ENCODE measurements at regions not wholly inside any gene's neighbourhood (a gene's known extent, or its start where the extent isn't known, plus 50 kb on each side); places are given as distances from the start of the nearest gene placed in this dataset.

GRCh38 chr5:38719916-38720315, 125.9 kb upstream of the OSMR start:
- no peak for DNase-seq (ENCODE audit: low spot score)

GRCh38 chr5:38720554-38721361, 125.1 kb upstream of the OSMR start:
- no peak for DNase-seq (ENCODE audit: low spot score)

- DNase-seq (ENCODE audit: low spot score): no peak
These were observed 122.9 kb upstream of the OSMR start for GRCh38 chr5:38722918-38723317.

- no peak for DNase-seq (ENCODE audit: low spot score)
These were observed 122.4 kb upstream of the OSMR start for GRCh38 chr5:38723426-38723825.

- DNase-seq (ENCODE audit: low spot score): no peak
These were observed 121.3 kb upstream of the OSMR start for GRCh38 chr5:38724301-38725030.

- DNase-seq (ENCODE audit: low spot score): no peak
These were observed 120.4 kb upstream of the OSMR start for GRCh38 chr5:38725371-38725865.

- DNase-seq (ENCODE audit: low spot score): no peak
These were observed 119.5 kb upstream of the OSMR start for GRCh38 chr5:38726279-38726678.

GRCh38 chr5:38728029-38728428, 117.8 kb upstream of the OSMR start:
- no peak for DNase-seq (ENCODE audit: low spot score)

- DNase-seq (ENCODE audit: low spot score): no peak
These were observed 114.4 kb upstream of the OSMR start for GRCh38 chr5:38731461-38731860.

GRCh38 chr5:38734353-38734752, 111.5 kb upstream of the OSMR start:
- no peak for DNase-seq (ENCODE audit: low spot score)

GRCh38 chr5:38736089-38736488, 109.7 kb upstream of the OSMR start:
- DNase-seq (ENCODE audit: low spot score): no peak

- DNase-seq (ENCODE audit: low spot score): no peak
These were observed 107.8 kb upstream of the OSMR start for GRCh38 chr5:38737976-38738375.

GRCh38 chr5:38739011-38739704, 106.7 kb upstream of the OSMR start:
- DNase-seq (ENCODE audit: low spot score): no peak

- no peak for DNase-seq (ENCODE audit: low spot score)
These were observed 106.1 kb upstream of the OSMR start for GRCh38 chr5:38739705-38740045.

- no peak for DNase-seq (ENCODE audit: low spot score)
These were observed 103.0 kb upstream of the OSMR start for GRCh38 chr5:38742821-38743220.

- no peak for DNase-seq (ENCODE audit: low spot score)
These were observed 102.2 kb upstream of the OSMR start for GRCh38 chr5:38743562-38743961.

GRCh38 chr5:38745836-38746732, 99.7 kb upstream of the OSMR start:
- no peak for DNase-seq (ENCODE audit: low spot score)

GRCh38 chr5:38749861-38750260, 96.0 kb upstream of the OSMR start:
- DNase-seq (ENCODE audit: low spot score): no peak

- no peak for DNase-seq (ENCODE audit: low spot score)
These were observed 94.7 kb upstream of the OSMR start for GRCh38 chr5:38751103-38751502.

- no peak for DNase-seq (ENCODE audit: low spot score)
These were observed 93.7 kb upstream of the OSMR start for GRCh38 chr5:38752012-38752536.

- DNase-seq (ENCODE audit: low spot score): no peak
These were observed 93.2 kb upstream of the OSMR start for GRCh38 chr5:38752622-38753021.

- DNase-seq (ENCODE audit: low spot score): no peak
These were observed 92.7 kb upstream of the OSMR start for GRCh38 chr5:38753141-38753540.

Data from HuH-7.5 (cell line).